KBM-7 (cell line): ENCODE measurements at regions not wholly inside any gene's neighbourhood (a gene's known extent, or its start where the extent isn't known, plus 50 kb on each side); places are given as distances from the start of the nearest gene placed in this dataset.
"Not testable (repeated sequence)": the region's sequence is repeated elsewhere in the genome, so short reads cannot be mapped to it uniquely, and the experiment has no call there.

ENCODE experiments used
- DNase-seq: peaks from one replicate; pipeline ENCODE4 v3.0.0-alpha.2; 2015
- in situ Hi-C: fragments of 300-500 bp; cut with MboI; formaldehyde crosslinking; loops from 2 replicates; pipeline ENCODE4 v1.14.3; 2020; ENCODE audit warnings: low sequenced_read_pairs, low pct_unique_long_range_greater_than_20kb, mixed read lengths

DNA sequence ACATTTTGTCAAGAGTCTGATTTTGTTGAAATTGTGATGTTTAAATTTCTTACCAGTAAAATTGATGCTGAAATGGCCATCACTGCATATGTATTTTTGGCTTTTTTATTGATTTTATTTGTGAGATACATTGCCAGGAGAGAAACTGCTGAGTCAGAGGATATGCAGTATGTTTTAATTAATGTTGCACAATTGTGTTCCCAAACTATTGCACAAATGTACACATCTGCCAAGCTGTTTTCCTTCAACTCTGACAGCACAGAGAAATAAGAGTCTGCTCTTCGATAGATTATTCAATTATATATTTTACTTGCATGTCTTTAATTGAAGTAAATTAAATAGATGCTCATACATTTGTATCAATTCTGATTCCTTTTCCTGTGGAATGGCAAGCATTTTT lies 640.2 kb upstream of the LUZP2 start:
- no peak for DNase-seq
- in situ Hi-C loops: no loop called here

DNA sequence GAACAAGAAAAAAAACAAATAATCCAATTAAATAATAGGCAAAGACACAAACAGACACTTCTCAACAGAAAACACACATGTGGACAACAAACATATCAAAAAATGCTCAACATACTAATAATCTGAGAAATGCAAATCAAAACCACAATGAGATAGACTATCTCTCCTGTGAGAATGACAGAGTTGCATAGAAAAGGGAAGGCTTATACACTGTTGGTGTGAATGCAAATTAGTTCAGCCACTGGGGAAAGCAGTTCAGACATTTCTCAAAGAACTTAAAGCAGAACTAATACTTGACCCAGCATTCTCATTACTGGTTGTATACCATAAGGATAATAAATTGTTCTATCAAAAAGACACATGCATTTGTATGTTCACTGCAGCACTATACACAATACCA lies 637.8 kb upstream of the LUZP2 start:
- in situ Hi-C loops: no loop called here
- no peak for DNase-seq

DNA sequence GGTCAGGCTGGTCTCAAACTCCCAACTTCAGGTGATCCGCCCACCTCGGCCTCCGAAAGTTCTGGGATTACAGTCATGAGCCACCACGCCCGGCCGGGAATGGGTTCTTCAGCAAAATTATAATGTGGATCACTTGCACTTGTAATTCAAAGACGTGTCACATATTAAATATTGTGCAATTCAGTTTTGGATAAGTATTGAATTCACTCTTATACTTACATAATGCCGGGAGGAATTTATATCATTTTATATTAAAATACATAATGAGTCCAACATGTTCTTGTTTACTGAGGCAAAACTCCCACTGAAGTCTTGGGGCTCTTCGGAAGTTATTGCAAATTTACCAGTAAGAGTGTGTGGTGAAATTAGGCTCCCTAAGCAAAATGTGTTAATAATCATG lies 635.2 kb upstream of the LUZP2 start:
- in situ Hi-C loops: no loop called here
- DNase-seq: no peak

DNA sequence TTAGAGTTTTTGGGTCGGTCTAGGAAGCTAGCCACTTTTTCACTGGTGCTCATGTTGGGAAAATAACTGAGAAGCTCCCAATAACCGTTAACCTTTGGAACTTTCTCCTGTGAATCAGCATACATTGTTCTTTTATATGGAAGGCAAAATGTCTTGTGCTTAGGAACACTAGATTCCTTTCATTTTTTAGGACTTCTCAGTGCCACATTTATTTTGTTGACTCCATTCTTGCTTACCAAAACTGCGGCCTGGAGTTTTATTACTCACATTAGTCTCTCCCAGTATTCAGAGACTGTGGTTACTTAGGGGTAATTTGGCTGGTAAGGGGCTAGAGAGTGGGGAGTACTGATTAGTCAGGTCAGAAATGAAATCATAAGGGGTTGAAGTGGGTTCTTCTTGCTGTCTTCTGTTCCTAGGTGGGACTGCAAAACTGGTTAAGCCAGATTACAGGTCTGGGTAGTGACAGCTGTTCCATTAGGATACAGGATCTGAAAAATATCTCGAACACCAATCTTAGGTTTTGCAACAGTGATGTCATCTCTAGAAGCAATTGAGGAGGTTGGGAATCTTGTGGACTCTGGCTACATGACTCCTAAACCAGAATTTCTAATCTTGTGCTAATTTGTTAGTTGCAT lies 631.4 kb upstream of the LUZP2 start:
- in situ Hi-C loops: no loop called here
- DNase-seq: no peak

DNA sequence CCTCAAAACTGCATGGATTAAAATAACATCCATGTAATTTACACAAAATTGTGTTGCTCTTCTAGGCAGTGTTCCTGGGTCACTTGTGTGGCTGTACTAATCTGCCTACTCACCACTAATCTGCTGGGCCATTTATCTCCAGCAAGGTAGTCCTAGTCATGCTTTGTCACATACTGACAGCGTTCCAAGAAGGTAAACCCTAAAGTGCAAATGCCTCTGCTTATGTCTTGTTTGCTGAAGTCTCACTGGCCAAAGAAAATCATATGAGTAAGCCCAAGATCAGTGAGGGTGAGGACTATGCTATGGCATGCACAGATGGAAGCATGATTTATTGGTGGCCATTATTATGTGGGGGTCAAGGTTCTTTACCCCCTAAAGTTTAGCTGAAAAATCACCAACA lies 630.2 kb upstream of the LUZP2 start:
- in situ Hi-C loops: no loop called here
- DNase-seq: no peak

DNA sequence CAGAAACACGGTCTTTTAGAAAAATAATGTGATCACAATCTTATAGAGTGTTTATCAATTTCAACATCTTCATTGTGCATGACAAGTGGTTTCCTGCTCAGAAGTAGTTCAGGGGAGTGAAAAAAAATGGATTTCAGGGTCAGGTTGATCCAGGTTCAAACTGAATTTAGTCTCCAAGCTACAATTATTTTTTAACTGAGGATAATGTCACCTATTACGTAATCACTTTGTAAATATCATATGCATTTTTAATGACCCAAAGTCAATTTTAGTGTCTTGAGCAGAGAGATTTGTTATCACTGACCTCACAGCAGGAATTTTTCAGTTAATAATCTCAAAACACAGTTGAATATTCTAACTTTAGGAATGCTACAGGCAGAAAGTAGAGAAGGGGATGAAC lies 627.2 kb upstream of the LUZP2 start:
- DNase-seq: no peak
- in situ Hi-C loops: no loop called here

DNA sequence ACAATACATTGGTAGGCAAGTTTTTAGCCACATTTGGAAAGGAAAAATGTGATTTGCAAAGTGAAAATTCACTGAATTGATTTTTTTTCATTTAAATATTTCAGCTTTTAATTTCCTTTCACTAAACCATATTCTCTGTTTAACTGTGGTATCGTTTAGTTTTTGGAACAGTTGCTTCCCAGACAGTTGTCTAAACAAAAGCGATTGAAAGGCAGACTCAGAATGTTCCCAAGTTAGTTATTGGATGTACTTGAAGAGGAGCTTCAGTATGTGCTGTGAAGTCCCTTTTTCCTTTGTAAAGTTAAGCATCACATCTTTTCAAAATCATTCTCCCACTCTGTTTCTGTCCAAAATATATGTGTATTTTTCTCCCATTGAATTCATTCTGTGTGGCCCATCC lies 623.4 kb upstream of the LUZP2 start:
- DNase-seq: no peak
- in situ Hi-C loops: no loop called here

DNA sequence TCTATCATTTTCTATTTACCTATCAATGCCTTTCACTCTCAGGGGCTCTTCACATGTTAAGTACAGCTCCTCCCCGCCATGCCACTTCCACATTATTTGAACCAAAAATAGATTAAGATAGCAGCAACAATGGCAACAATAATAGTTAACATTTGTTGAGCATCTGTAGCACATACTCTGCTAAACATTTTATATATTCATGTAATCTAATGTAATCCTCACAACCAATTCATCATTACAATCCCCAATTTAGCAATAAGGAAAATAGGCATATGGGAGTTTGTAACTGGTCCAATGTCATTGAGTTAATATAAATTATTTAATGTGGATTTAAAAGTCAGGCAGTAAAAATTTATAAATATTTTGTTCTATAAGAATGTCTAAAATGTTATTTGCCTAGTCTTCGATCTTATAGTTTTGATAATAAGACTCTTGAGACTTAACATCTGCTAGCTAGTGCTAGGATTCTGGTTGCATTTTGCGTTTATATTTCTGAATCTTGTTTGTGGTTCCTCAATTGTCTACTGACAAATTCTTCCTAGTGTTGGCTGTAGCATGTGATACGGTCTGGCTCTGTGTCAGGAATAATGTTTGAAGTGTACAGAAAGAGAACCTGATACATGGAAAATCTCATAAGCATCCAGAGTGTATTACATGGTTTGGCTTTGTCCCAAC lies 621.5 kb upstream of the LUZP2 start:
- in situ Hi-C loops: no loop called here

DNA sequence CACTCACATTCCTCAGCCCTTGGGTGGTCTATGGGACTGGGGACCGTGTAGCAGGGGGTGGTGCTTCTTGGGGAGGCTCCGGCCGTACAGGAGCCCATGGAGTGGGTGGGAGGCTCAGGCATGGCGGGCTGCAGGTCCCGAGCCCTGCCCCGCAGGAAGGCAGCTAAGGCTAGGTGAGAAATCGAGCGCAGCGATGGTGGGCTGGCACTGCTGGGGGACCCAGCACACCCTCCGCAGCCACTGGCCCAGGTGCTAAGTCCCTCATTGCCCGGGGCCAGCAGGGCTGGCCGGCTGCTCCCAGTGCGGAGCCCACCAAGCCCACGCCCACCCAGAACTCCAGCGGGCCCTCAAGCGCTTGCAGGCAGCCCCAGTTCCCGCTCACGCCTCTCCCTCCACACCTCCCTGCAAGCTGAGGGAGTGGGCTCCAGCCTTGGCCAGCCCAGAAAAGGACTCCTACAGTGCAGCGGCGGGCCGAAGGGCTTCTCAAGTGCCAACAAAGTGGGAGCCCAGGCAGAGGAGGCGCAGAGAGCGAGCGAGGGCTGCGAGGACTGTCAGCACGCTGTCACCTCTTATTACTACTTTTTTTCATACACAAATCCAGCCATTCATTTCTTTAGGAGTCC lies 613.3 kb upstream of the LUZP2 start:
- DNase-seq, in situ Hi-C loops: not testable (repeated sequence)

More for the DNA sequence above, 621.5 kb upstream of the LUZP2 start:
- DNase-seq: no peak

DNA sequence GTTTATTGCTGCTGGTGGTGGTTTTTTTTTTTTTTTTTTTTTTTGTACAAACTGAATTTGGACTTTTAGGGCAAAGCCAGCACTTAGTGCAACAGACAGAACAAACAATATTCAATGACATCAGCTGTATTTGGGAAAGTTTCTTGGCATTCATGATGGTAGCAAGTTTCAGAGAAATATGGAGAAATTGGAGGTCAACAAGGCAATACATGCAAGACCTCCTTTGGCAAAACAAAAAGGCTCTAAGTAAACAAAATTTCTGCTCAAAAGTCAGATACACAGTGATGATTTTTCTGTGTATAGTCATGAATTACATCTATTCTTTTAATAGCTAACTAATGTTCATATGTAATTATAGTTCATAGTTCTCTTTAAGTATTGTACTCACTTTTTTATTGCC lies 612.5 kb upstream of the LUZP2 start:
- in situ Hi-C loops: no loop called here
- DNase-seq: no peak

DNA sequence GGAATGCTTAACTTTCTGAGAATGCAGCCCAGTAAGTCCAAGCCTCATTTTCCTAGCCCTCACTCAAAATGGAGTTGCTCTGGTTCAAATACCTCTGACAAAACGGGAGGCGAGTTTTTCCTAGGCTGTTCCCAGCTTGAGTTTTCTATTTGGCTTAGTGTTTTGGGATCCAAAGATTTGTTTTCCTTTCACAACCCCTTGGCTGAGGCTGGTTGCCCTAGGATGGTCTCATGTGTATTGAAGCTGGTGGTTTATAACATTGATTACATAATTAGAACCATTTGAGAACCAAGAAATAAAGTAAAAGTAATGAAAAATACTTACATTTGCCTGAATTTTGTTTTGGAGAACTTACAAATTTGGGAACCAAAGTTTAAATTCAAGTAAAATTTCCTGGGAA lies 611.1 kb upstream of the LUZP2 start:
- in situ Hi-C loops: no loop called here
- no peak for DNase-seq

DNA sequence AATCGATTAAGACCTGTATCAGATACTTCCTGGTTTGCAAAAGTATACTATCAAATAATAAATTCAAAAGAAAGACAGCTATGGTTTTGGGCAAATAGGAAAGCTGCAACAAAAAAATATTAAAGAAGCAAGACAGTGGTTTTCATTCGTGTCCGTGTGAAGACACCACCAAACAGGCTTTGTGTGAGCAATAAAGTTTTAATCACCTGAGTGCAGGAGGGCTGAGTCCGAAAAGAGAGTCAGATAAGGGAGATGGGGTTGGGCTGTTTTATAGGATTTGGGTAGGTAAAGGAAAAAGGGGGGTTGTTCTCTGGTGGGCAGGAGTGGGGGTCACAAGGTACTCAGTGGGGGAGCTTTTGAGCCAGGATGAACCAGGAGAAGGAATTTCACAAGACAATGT lies 609.7 kb upstream of the LUZP2 start:
- DNase-seq, in situ Hi-C loops: not testable (repeated sequence)

DNA sequence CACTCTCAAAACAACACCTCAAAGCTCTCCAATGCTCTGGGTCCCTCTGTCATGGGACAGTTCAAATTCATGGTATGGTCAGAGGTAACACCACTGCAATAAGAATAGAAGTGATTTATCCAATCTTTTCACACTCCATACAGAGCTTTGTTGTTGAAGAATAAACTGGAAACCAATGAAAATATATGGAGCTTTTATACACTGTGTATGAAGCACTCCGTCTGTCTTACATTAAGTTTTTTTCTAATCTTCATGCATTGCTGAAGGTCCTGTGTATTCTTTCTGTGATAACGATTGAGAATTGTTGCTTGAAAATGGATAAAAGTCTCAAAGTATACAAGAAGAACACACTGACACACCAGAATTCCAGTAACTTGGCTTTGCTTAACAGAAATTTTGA lies 603.7 kb upstream of the LUZP2 start:
- in situ Hi-C loops: no loop called here

DNA sequence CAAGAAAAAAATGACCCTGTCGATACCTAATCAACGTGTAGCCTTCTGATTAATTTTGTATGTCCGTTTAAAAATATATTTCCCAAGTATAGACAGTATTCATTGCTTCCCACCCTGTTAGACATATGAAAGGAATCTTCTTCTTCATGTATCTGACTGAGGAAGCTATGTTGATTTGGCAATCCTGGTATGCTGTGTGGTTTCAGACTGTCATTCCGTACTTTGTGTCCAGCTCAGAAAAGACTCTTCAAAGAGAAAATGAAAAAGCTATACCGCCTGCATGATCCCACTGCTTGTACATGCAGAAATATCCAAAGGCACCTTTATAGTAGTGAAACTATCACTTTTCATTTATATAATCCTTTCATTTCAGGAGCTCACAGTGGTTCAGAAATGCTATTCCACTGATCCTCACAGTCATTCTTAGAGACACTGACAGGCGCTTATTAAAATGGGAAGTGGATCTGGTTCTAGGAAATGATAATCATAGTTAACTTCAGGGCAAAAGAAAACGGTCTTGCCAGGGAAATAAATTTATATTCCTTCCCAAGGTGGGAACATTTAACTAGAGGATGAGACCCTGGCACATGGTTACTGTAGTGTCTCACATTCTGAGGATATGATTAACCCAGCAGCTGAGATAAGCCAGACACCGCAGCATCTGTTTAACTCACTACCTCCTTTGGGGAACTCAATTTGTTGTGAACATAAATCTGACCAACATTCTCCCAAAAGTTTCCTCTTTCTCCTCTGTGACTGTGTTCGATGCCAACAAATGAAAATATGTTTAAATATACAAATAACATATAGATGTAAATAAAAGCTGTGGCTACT lies 599.2 kb upstream of the LUZP2 start:
- no peak for DNase-seq
- in situ Hi-C loops: no loop called here

More for the DNA sequence above, 603.7 kb upstream of the LUZP2 start:
- DNase-seq: no peak

DNA sequence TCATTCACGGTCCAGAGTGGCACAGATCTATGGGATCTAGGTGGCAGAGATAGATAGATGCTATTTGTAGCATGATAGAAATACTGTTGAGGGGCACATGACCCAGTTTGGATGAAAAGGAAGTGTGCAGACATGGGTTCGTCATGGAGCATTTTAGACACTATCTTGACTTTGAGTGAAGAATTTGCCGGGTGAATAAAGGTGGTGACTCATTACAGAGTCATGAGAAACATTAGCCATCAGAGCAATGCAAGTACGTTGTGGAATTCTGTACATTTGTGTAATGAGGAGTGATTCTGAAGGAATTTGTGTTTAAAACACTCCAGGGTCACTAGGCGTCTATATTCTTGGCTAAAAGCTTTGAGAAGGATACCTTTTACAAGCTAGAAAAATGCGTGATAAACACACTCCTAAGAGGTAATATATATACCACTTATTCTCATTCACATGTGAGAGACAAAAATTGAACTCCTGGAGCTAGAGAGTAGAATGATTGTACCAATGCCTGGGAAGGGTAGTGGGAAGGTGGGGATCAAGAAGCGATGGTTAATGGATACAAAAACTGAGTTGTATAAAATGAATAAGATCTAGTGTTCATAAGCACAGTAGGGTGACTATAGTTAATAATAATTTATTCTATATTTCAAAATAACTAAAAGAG lies 593.7 kb upstream of the LUZP2 start:
- in situ Hi-C loops: no loop called here
- DNase-seq: no peak

DNA sequence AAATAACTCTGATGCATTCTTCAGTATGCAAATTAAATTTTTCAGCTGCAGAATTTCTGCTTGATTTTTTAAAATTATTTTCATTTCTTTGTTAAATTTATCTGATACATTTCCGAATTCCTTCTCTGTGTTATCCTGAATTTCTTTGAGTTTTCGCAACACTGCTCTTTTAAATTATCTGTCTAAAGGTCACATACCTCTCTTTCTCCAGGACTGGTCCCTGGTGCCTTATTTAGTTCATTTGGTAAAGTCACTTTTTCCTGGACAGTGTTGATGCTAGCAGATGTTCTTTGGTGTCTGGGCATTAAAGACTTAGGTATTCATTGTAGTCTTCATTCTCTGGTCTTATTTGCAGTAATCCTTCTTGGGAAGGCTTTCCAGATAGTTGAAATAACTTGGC lies 577.4 kb upstream of the LUZP2 start:
- in situ Hi-C loops: no loop called here
- no peak for DNase-seq

DNA sequence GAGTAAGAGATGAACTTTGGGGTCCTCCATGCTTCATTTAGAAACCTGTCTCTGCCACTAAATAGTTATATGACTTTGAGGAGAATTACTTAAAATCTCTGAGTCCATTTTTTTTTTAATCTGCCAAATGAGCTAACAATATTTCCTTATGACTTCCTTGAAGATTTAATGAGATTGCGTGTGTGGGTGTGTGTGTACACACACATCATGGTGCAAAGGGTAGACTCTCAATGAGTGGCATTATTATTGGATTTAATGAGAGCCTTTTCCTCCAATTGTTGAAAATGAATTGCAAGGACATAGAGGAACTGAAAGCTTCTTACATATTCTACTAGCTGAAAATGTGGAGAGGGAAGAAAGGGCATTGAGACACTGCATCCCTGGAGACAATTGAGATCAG lies 573.5 kb upstream of the LUZP2 start:
- in situ Hi-C loops: no loop called here

DNA sequence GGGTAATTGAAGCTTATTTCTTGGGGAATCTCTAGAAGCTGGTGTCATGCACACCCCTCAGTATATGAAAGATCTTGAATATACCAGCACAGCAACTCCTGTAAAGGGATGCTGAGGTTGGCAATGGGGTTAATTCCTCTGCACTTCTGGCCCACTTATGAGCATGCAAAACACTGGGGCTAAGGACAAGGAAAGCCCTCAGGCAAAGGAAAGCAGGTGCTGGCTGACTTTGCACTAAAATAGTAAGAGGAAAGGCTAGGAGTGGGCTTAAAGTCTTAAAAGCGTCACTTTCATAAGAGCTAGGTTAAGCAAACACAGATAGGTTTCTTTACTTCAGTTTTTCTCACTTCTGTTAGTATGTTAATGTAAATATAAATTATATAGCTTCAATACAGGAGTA lies 572.6 kb upstream of the LUZP2 start:
- in situ Hi-C loops: no loop called here
- DNase-seq: no peak

More for the DNA sequence above, 573.5 kb upstream of the LUZP2 start:
- DNase-seq: no peak

DNA sequence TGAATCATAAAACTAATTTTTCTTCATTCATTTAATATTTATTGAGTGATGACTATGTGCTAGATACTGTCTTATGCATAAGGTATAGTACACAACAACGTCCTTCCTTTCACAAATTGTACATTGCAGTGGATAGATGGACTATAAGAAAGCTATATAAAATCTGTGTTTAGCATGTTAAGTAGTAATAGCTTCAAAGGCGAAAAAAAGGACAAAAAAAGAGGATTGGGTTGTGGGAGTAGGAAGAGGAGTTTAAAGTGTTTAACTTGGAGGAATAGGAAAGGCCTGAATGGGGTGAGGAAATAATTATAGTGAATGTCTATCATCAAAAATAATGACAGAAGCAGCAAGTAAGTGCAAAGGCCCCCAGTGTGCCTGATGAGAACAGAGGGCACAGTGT lies 565.4 kb upstream of the LUZP2 start:
- in situ Hi-C loops: no loop called here
- DNase-seq: no peak
